Glutamatergic neuron (in vitro differentiated cells): ENCODE measurements at regions not wholly inside any gene's neighbourhood (a gene's known extent, or its start where the extent isn't known, plus 50 kb on each side); places are given as distances from the start of the nearest gene placed in this dataset.

ENCODE experiments used
- DNase-seq: peaks from one replicate; pipeline ENCODE4 v3.0.0; 2022
- H3K27ac Mint-ChIP-seq: one replicate; pipeline ENCODE4 v1.8.0; 2020; ENCODE audit warnings: mild to moderate bottlenecking, mixed read lengths, inconsistent platforms; ENCODE audit not compliant: unreplicated experiment
- H3K27me3 Mint-ChIP-seq: one replicate; pipeline ENCODE4 v1.8.0; 2020; ENCODE audit warnings: mild to moderate bottlenecking, moderate library complexity, mixed read lengths, inconsistent platforms; ENCODE audit not compliant: unreplicated experiment
- H3K36me3 Mint-ChIP-seq: one replicate; pipeline ENCODE4 v1.8.0; 2020; ENCODE audit warnings: mild to moderate bottlenecking, mixed read lengths, inconsistent platforms; ENCODE audit not compliant: unreplicated experiment
- H3K4me1 Mint-ChIP-seq: one replicate; pipeline ENCODE4 v1.8.0; 2020; ENCODE audit warnings: mild to moderate bottlenecking, low read depth, mixed read lengths, inconsistent platforms; ENCODE audit not compliant: unreplicated experiment
- H3K4me3 Mint-ChIP-seq: one replicate; pipeline ENCODE4 v1.8.0; 2020; ENCODE audit warnings: mild to moderate bottlenecking, mixed read lengths, inconsistent platforms; ENCODE audit not compliant: unreplicated experiment
- H3K9me3 Mint-ChIP-seq: one replicate; pipeline ENCODE4 v1.8.0; 2020; ENCODE audit warnings: mild to moderate bottlenecking, moderate library complexity, mixed read lengths, inconsistent platforms; ENCODE audit not compliant: unreplicated experiment
- TF ChIP-seq, protein P1 (sequence below): fragments of 200-600 bp; sonication (generic); IDR thresholded peaks from one replicate; pipeline ENCODE4 v1.5.0; 2021; ENCODE audit not compliant: partially characterized antibody, unreplicated experiment

DNA sequence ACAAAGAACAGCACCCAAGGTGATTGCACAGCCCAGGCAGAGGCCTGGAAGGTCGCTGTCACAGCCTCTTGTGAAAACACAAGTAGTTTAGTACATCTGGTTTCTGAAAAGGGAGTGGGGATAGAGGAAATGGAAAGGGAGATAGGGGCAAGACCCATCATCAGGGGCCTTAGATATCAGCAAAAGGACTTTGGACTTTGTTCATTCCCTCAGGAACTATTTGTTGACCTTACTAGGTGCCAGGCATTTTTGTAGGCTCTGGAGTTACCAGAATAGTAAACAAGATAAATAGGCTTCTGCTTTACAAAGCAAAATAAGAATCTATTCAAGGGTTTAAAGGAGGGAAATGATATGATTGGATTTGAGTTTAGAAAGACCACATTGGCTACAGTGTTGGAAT lies 199.4 kb upstream of the CDKN3 start:
- DNase-seq: no peak
- no peaks in the 10 kb centered on the region for H3K4me1 Mint-ChIP-seq
- H3K27ac Mint-ChIP-seq: no peak overlapping the region
- H3K27me3 Mint-ChIP-seq: no peaks in the 10 kb centered on the region
- peaks cover 5% of the 10 kb centered on the region for H3K36me3 Mint-ChIP-seq
- peaks cover 3% of the 10 kb centered on the region for H3K9me3 Mint-ChIP-seq
- H3K4me3 Mint-ChIP-seq: no peak overlapping the region
- TF ChIP-seq, protein P1, sequence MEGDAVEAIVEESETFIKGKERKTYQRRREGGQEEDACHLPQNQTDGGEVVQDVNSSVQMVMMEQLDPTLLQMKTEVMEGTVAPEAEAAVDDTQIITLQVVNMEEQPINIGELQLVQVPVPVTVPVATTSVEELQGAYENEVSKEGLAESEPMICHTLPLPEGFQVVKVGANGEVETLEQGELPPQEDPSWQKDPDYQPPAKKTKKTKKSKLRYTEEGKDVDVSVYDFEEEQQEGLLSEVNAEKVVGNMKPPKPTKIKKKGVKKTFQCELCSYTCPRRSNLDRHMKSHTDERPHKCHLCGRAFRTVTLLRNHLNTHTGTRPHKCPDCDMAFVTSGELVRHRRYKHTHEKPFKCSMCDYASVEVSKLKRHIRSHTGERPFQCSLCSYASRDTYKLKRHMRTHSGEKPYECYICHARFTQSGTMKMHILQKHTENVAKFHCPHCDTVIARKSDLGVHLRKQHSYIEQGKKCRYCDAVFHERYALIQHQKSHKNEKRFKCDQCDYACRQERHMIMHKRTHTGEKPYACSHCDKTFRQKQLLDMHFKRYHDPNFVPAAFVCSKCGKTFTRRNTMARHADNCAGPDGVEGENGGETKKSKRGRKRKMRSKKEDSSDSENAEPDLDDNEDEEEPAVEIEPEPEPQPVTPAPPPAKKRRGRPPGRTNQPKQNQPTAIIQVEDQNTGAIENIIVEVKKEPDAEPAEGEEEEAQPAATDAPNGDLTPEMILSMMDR: no peak

DNA sequence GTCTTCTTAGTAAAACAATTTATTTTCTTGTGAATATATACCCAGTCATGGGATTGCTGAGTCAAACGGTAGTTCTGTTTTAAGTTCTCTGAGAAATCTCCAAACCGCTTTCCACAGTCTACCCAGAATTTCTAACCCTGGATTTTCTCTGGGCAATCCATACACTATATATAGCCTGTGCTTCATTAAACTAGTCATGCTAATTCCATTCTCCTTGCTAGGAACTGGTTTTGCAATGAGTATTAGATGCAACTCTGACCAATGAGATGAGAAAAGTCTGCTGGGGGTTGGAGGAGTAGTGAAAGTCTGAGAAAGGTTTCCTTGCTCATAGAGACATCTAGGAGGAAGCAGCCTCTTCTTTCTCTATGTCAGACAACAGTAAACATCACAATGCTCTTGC lies 196.1 kb upstream of the CDKN3 start:
- H3K9me3 Mint-ChIP-seq: peaks cover 3% of the 10 kb centered on the region
- H3K4me3 Mint-ChIP-seq: no peak overlapping the region
- TF ChIP-seq, protein P1: no peak
- H3K27me3 Mint-ChIP-seq: no peaks in the 10 kb centered on the region
- no peaks in the 10 kb centered on the region for H3K4me1 Mint-ChIP-seq
- peaks cover 6% of the 10 kb centered on the region for H3K36me3 Mint-ChIP-seq
- H3K27ac Mint-ChIP-seq: no peak overlapping the region
- DNase-seq: no peak

DNA sequence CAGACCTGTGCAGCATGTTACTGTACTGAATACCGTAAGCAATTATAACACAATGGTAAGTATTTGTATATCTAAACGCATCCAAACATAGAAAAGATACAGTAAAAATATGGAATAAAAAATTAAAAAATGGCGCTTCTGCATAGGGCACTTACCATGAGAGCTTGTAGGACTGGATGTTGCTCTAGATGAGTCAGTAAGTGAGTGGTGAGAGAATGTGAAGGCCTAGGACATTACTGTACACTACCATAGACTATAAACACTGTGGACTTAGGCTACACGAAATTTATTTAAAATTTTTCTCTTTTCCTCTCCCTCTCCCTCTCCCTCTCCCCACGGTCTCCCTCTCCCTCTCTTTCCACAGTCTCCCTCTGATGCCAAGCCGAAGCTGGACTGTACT lies 194.5 kb upstream of the CDKN3 start:
- Mint-ChIP-seq H3K36me3 (peaks cover 6% of the 10 kb centered on the region), H3K4me1 (no peaks in the 10 kb centered on the region), H3K27ac (no peak overlapping the region), H3K27me3 (no peaks in the 10 kb centered on the region), H3K9me3 (peaks cover 3% of the 10 kb centered on the region), H3K4me3 (no peak overlapping the region)
- TF ChIP-seq, protein P1: no peak
- no peak for DNase-seq

DNA sequence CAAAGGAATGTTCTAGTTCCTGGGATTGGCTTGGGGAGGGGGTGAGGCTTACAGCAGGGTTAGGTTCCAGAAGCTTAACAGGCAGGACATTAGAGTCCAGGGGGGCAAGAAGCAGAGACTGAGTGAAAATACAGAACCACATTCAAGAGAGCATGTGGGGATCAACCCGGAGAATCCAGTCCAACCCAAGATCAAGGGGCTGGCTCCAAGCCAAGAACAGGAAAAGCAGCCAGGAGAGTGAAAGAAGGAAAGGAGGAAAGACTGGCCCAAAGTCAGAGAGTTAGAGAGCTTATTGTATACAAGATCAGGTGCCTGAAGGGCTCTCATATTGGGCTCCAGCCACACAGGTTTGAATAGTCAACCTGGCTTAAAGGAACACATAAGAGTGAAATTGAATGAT lies 190.3 kb upstream of the CDKN3 start:
- Mint-ChIP-seq H3K4me1 (no peaks in the 10 kb centered on the region), H3K9me3 (peaks cover under 1% of the 10 kb centered on the region), H3K27me3 (no peaks in the 10 kb centered on the region), H3K27ac (no peak overlapping the region), H3K36me3 (peaks cover 6% of the 10 kb centered on the region), H3K4me3 (no peak overlapping the region)
- DNase-seq: no peak
- TF ChIP-seq, protein P1: no peak

GRCh38 chr14:54207075-54207474 lies 189.7 kb upstream of the CDKN3 start:
- Mint-ChIP-seq H3K9me3 (no peaks in the 10 kb centered on the region), H3K27ac (no peak overlapping the region), H3K4me3 (no peak overlapping the region), H3K27me3 (no peaks in the 10 kb centered on the region), H3K4me1 (no peaks in the 10 kb centered on the region), H3K36me3 (peaks cover 4% of the 10 kb centered on the region)
- TF ChIP-seq, protein P1: no peak
- no peak for DNase-seq
